ENCODE measurements at regions not wholly inside any gene's neighbourhood (a gene's known extent, or its start where the extent isn't known, plus 50 kb on each side); places are given as distances from the start of the nearest gene placed in this dataset.

GRCh38 chr5:8329773-8330172, 460.8 kb downstream of the MTRR start:
- H3K36me3 ChIP-seq = no peaks in the 10 kb centered on the region
- H3K27me3 ChIP-seq = no peaks in the 10 kb centered on the region
- no peak overlapping the region for H3K27ac ChIP-seq
- no peak overlapping the region for H3K4me3 ChIP-seq
- ATAC-seq (no peak), DNase-seq (no peak)
- H3K4me1 ChIP-seq = no peaks in the 10 kb centered on the region
- H3K9me3 ChIP-seq = no peaks in the 10 kb centered on the region
- intact Hi-C loops (cut with DNase I) = no loop called here
- WGBS, 2 donors = 78 to 84% methylated on average over 5 of the region's 5 CpGs
- no peak for TF ChIP-seq CTCF (IDR thresholded peaks at IDR 0.05)

GRCh38 chr5:8332666-8333445, 463.9 kb downstream of the MTRR start:
- Histone ChIP-seq H3K9me3 (peaks cover 0 to 7% (median 0%) of the 10 kb centered on the region in 11 donors), H3K36me3 (no peaks in the 10 kb centered on the region)

GRCh38 chr5:8333485-8333884, 464.5 kb downstream of the MTRR start:
- Histone ChIP-seq H3K27me3 (no peaks in the 10 kb centered on the region), H3K9me3 (peaks cover 0 to 7% (median 0%) of the 10 kb centered on the region in 11 donors), H3K27ac (no peak overlapping the region), H3K4me1 (no peaks in the 10 kb centered on the region), H3K36me3 (no peaks in the 10 kb centered on the region), H3K4me3 (no peak overlapping the region)
- 64 to 72% methylated on average over 5 of the region's 5 CpGs for WGBS, 2 donors
- intact Hi-C loops (cut with DNase I) = no loop called here
- no peak for TF ChIP-seq CTCF (IDR thresholded peaks at IDR 0.05)
- DNase-seq = no peak
- ATAC-seq = no peak

More at GRCh38 chr5:8332666-8333445, 463.9 kb downstream of the MTRR start:
- intact Hi-C loops (cut with DNase I) = no loop called here
- Histone ChIP-seq H3K4me3 (no peak overlapping the region), H3K27ac (no peak overlapping the region), H3K4me1 (no peaks in the 10 kb centered on the region), H3K27me3 (no peaks in the 10 kb centered on the region)
- no peak for DNase-seq
- ATAC-seq = no peak
- 90 to 93% methylated on average over 11 of the region's 11 CpGs for WGBS, 2 donors
- no peak for TF ChIP-seq CTCF (IDR thresholded peaks at IDR 0.05)

GRCh38 chr5:8333977-8334376, 465.0 kb downstream of the MTRR start:
- DNase-seq = no peak
- intact Hi-C loops (cut with DNase I) = no loop called here
- ATAC-seq = no peak
- H3K9me3 ChIP-seq = peaks cover 0 to 7% (median 0%) of the 10 kb centered on the region in 11 donors
- H3K4me3 ChIP-seq = no peak overlapping the region
- H3K27me3 ChIP-seq = no peaks in the 10 kb centered on the region
- H3K36me3 ChIP-seq = no peaks in the 10 kb centered on the region
- no peaks in the 10 kb centered on the region for H3K4me1 ChIP-seq
- 60 to 61% methylated on average over 1 of the region's 1 CpG for WGBS, 2 donors
- TF ChIP-seq CTCF (IDR thresholded peaks at IDR 0.05) = no peak
- H3K27ac ChIP-seq = no peak overlapping the region

Measured in heart right ventricle (tissue), 16 donors.